H1 (cell line): ENCODE measurements at regions not wholly inside any gene's neighbourhood (a gene's known extent, or its start where the extent isn't known, plus 50 kb on each side); places are given as distances from the start of the nearest gene placed in this dataset.

Experiments
- CTCF ChIA-PET: fragments of 300-600 bp; sonication (Branson Sonifier 250); formaldehyde crosslinking; loops from one replicate; lab custom pipeline; 2021; ENCODE audit not compliant: partially characterized antibody; lab: Charles Lee
- POLR2A ChIA-PET: fragments of 300-600 bp; sonication (Branson Sonifier 250); formaldehyde crosslinking; loops from one replicate; lab custom pipeline; 2021; ENCODE audit warnings: inconsistent platforms; ENCODE audit not compliant: partially characterized antibody; lab: Charles Lee
- DNase-seq, 2 experiments: peaks; one replicate each; pipeline versions ENCODE4 v3.0.0 to v3.0.0-alpha.2; 2010 to 2022; ENCODE audit warnings: low spot score in 2 of 2, low read depth in 1 of 2, mixed read lengths in 1 of 2
- FAIRE-seq: peaks from 2 replicates; lab custom pipeline; 2011; peaks lifted over from hg19 to GRCh38; lab: Jason Lieb, UNC
- H2AFZ ChIP-seq: 2 replicates; pipeline ENCODE4 v1.8.1; 2012; ENCODE audit warnings: low read length, inconsistent platforms
- H2AK5ac ChIP-seq: 2 replicates; pipeline ENCODE4 v1.6.1; 2013; ENCODE audit warnings: low read depth, low read length
- H2BK120ac ChIP-seq: replicated peaks from 2 replicates; pipeline ENCODE3; 2013; ENCODE audit warnings: low read depth, low read length, inconsistent platforms
- H2BK12ac ChIP-seq: 2 replicates; pipeline ENCODE4 v1.6.1; 2013; ENCODE audit warnings: low read depth, low read length
- H2BK15ac ChIP-seq: 2 replicates; pipeline ENCODE4 v1.6.1; 2013; ENCODE audit warnings: low read length
- H2BK20ac ChIP-seq: 2 replicates; pipeline ENCODE4 v1.6.1; 2013; ENCODE audit warnings: low read length
- H2BK5ac ChIP-seq: 2 replicates; pipeline ENCODE4 v1.6.1; 2013; ENCODE audit warnings: low read depth, low read length
- H3K14ac ChIP-seq: 2 replicates; pipeline ENCODE4 v1.6.1; 2013; ENCODE audit warnings: inconsistent platforms; ENCODE audit not compliant: insufficient read length
- H3K18ac ChIP-seq: 2 replicates; pipeline ENCODE4 v1.6.1; 2013; ENCODE audit warnings: low read length; ENCODE audit errors: extremely low read depth
- H3K23ac ChIP-seq: 2 replicates; pipeline ENCODE4 v1.6.1; 2013; ENCODE audit warnings: inconsistent platforms; ENCODE audit not compliant: insufficient read length
- H3K23me2 ChIP-seq: 2 replicates; pipeline ENCODE4 v1.6.1; 2013; ENCODE audit warnings: low read depth, low read length
- H3K27ac ChIP-seq: 2 replicates; pipeline ENCODE4 v1.6.1; 2011; ENCODE audit warnings: low read depth, low read length, inconsistent platforms
- H3K27me3 ChIP-seq, 4 experiments: replicated peaks in 1 of 4; 1 replicate in 1 of 4; 2 replicates in 3 of 4; pipeline versions ENCODE4 v1.6.1 to v1.8.1; 2011 to 2013; ENCODE audit warnings: low read length in 3 of 4, mild to moderate bottlenecking in 3 of 4, inconsistent platforms in 2 of 4, mixed read lengths in 2 of 4, moderate library complexity in 1 of 4; ENCODE audit not compliant: control insufficient read depth in 3 of 4, insufficient read depth in 3 of 4; ENCODE audit errors: extremely low read depth in 1 of 4
- H3K36me3 ChIP-seq, 4 experiments: 2 replicates each; pipeline versions ENCODE4 v1.6.1 to v1.8.1; 2011 to 2013; ENCODE audit warnings: mild to moderate bottlenecking in 4 of 4, low read length in 3 of 4, moderate library complexity in 2 of 4, control low read depth in 1 of 4, inconsistent platforms in 1 of 4; ENCODE audit not compliant: insufficient read depth in 4 of 4, control insufficient read depth in 2 of 4
- H3K4ac ChIP-seq: replicated peaks from 2 replicates; pipeline ENCODE3; 2013; ENCODE audit warnings: low read length, low read depth, mixed read lengths, inconsistent platforms; ENCODE audit not compliant: insufficient read length
- H3K4me1 ChIP-seq, 4 experiments: replicated peaks in 1 of 4; 1 replicate in 1 of 4; 2 replicates in 3 of 4; pipeline versions ENCODE4 v1.6.1 to v1.8.1; 2011 to 2013; ENCODE audit warnings: low read length in 3 of 4, inconsistent platforms in 2 of 4, mixed read lengths in 1 of 4; ENCODE audit not compliant: insufficient read depth in 4 of 4, control insufficient read depth in 3 of 4
- H3K4me2 ChIP-seq, 2 experiments: 2 replicates each; pipeline versions ENCODE4 v1.6.1 to v1.8.1; 2011 to 2013; ENCODE audit warnings: low read depth in 2 of 2, low read length in 2 of 2, control low read depth in 1 of 2, inconsistent platforms in 1 of 2, mild to moderate bottlenecking in 1 of 2; ENCODE audit not compliant: insufficient read depth in 1 of 2
- H3K4me3 ChIP-seq, 4 experiments: fragments of 200-600, 300-600 bp in 1 of 4; sonication (generic), shearing (Covaris generic), sonication (Bioruptor Twin) in 1 of 4; 2 replicates each; pipeline versions ENCODE4 v1.5.1 to v1.8.1; 2011 to 2016; ENCODE audit warnings: low read length in 4 of 4, low read depth in 3 of 4, control low read depth in 2 of 4, inconsistent platforms in 2 of 4, mild to moderate bottlenecking in 2 of 4, mixed read lengths in 1 of 4, moderate library complexity in 1 of 4; ENCODE audit not compliant: insufficient read depth in 2 of 4; ENCODE audit errors: extremely low read depth in 1 of 4
- H3K56ac ChIP-seq: replicated peaks from 2 replicates; pipeline ENCODE3; 2013; ENCODE audit warnings: low read depth, mild to moderate bottlenecking, mixed read lengths, low read length, inconsistent platforms; ENCODE audit not compliant: insufficient read length
- H3K79me1 ChIP-seq: 2 replicates; pipeline ENCODE4 v1.6.1; 2013; ENCODE audit warnings: low read depth, low read length, control low read depth
- H3K79me2 ChIP-seq, 2 experiments: 2 replicates each; pipeline versions ENCODE4 v1.6.1 to v1.8.1; 2012 to 2013; ENCODE audit warnings: low read length in 2 of 2, mild to moderate bottlenecking in 2 of 2, inconsistent platforms in 1 of 2; ENCODE audit not compliant: insufficient read depth in 2 of 2, control insufficient read depth in 1 of 2
- H3K9ac ChIP-seq, 4 experiments: replicated peaks in 1 of 4; 1 replicate in 1 of 4; 2 replicates in 3 of 4; pipeline versions ENCODE4 v1.6.1 to v1.8.1; 2011 to 2013; ENCODE audit warnings: low read depth in 3 of 4, low read length in 3 of 4, control low read depth in 2 of 4, mild to moderate bottlenecking in 2 of 4, moderate library complexity in 2 of 4, inconsistent platforms in 1 of 4; ENCODE audit errors: extremely low read depth in 1 of 4
- H3K9me3 ChIP-seq, 2 experiments: 2 replicates each; pipeline versions ENCODE4 v1.6.1 to v1.8.1; 2012 to 2013; ENCODE audit warnings: mild to moderate bottlenecking in 2 of 2, moderate library complexity in 2 of 2, control low read depth in 1 of 2, inconsistent platforms in 1 of 2, low read depth in 1 of 2, low read length in 1 of 2, mixed read lengths in 1 of 2; ENCODE audit not compliant: insufficient read depth in 2 of 2
- H4K20me1 ChIP-seq, 2 experiments: replicated peaks in 1 of 2; 2 replicates each; pipeline versions ENCODE3 to v1.8.1; 2011 to 2013; ENCODE audit warnings: inconsistent platforms in 2 of 2, low read length in 2 of 2, mild to moderate bottlenecking in 1 of 2; ENCODE audit not compliant: insufficient read depth in 2 of 2, control insufficient read depth in 1 of 2
- H4K5ac ChIP-seq: 2 replicates; pipeline ENCODE4 v1.6.1; 2013; ENCODE audit warnings: low read length, low read depth, mixed read lengths, inconsistent platforms; ENCODE audit not compliant: insufficient read length
- H4K8ac ChIP-seq: 2 replicates; pipeline ENCODE4 v1.8.0; 2013; ENCODE audit warnings: mild to moderate bottlenecking, moderate library complexity, low read length, inconsistent platforms; ENCODE audit not compliant: insufficient read depth; ENCODE audit errors: extremely low read depth
- H4K91ac ChIP-seq: replicated peaks from 2 replicates; pipeline ENCODE3; 2013; ENCODE audit warnings: low read length, mixed read lengths, inconsistent platforms; ENCODE audit not compliant: insufficient read length
- ATF2 ChIP-seq: IDR thresholded peaks from 2 replicates; pipeline ENCODE4 v1.6.1; 2012; ENCODE audit warnings: low read length, inconsistent platforms
- CBX5 ChIP-seq: fragments of 300-800, 300-1000 bp; sonication (generic); IDR thresholded peaks from 2 replicates; pipeline ENCODE4 v1.7.1; 2016; ENCODE audit warnings: antibody characterized with exemption, low read length, low read depth
- CEBPB ChIP-seq: IDR thresholded peaks from 2 replicates; pipeline ENCODE4 v1.6.1; 2012; ENCODE audit warnings: low read depth, low read length
- CHD1 ChIP-seq: IDR thresholded peaks from 2 replicates; pipeline ENCODE4 v1.6.1; 2012; ENCODE audit warnings: low read depth, low read length, improper control_type of control experiment
- EZH2 ChIP-seq: fragments of 200-600 bp; sonication (generic); IDR thresholded peaks from 2 replicates; pipeline ENCODE4 v1.7.1; 2012; ENCODE audit warnings: low read depth, mild to moderate bottlenecking, moderate library complexity, low read length, inconsistent platforms; ENCODE audit not compliant: severe bottlenecking
- FOSL1 ChIP-seq: IDR thresholded peaks from 2 replicates; pipeline ENCODE4 v1.6.1; 2011; ENCODE audit warnings: mild to moderate bottlenecking, low read depth, low read length, moderate library complexity; ENCODE audit not compliant: insufficient read depth
- GTF2F1 ChIP-seq: IDR thresholded peaks from 2 replicates; pipeline ENCODE4 v1.6.1; 2012; ENCODE audit warnings: low read depth, low read length, improper control_type of control experiment, borderline replicate concordance
- KDM4A ChIP-seq: IDR thresholded peaks from one replicate; pipeline ENCODE4 v1.7.1; 2012; ENCODE audit warnings: low read depth, mild to moderate bottlenecking, moderate library complexity, low read length, inconsistent platforms; ENCODE audit not compliant: severe bottlenecking
- POLR2A ChIP-seq, 2 experiments: IDR thresholded peaks; 1 replicate in 1 of 2; 2 replicates in 1 of 2; pipeline ENCODE4 v1.6.1; 2011; ENCODE audit warnings: low read depth in 2 of 2, low read length in 2 of 2, mild to moderate bottlenecking in 2 of 2; ENCODE audit errors: control extremely low read depth in 1 of 2
- SRF ChIP-seq: IDR thresholded peaks from 2 replicates; pipeline ENCODE4 v1.6.1; 2011; ENCODE audit warnings: mild to moderate bottlenecking, low read depth, low read length, moderate library complexity
- SUZ12 ChIP-seq: fragments of 200-600 bp; sonication (generic); IDR thresholded peaks from 2 replicates; pipeline ENCODE4 v1.6.1; 2012; ENCODE audit warnings: mild to moderate bottlenecking, inconsistent platforms, low read length, moderate library complexity, mixed read lengths
- TBP ChIP-seq: IDR thresholded peaks from 2 replicates; pipeline ENCODE4 v1.6.1; 2011; ENCODE audit warnings: low read depth, low read length, improper control_type of control experiment
- WGBS, 2 experiments: shearing (Covaris generic) in 1 of 2; methylation state at CpG; one replicate each; pipeline versions ENCODE4 v1.1.6 to v1.1.7; 2013 to 2015; ENCODE audit warnings: low lambda C conversion rate in 2 of 2, mixed read lengths in 2 of 2, inconsistent platforms in 1 of 2, low coverage in 1 of 2, missing lambda C conversion rate in 1 of 2; ENCODE audit not compliant: insufficient replicate concordance in 2 of 2, insufficient coverage in 1 of 2, insufficient read length in 1 of 2; ENCODE audit errors: extremely low coverage in 1 of 2, missing lambda C conversion rate in 1 of 2; 5-methylcytosine and 5-hydroxymethylcytosine counted together
- TF ChIP-seq, protein P1 (sequence below): IDR thresholded peaks from 2 replicates; pipeline ENCODE4 v1.6.1; 2011; ENCODE audit warnings: low read depth, mild to moderate bottlenecking, low read length; ENCODE audit not compliant: insufficient read depth

DNA sequence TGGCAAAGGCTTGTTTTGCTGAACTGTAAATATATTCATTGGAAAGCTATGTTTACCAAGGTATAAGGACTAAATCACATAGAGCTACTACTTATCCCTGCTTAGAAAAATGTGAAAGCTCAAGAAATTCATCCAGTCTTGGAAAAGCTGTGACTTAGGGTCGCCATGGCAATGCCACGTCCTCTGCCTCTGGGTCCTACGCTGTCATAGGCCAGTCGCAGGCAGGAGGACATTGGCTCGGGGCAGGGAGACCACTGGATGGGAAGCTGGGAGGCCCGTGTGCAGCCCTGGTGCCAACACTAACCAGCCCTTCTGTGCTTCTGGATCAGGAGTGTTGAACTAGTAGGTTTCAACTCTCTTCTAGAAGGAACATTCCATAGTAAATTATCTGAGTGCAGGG is 67.3 kb upstream of the PDZD8 start:
- CTCF ChIA-PET: interaction anchor here (0.6 to 10.0 kb wide), 42 partner anchors 10 to 300 kb away, joined by 3 to 132 read pairs (median 4); no protein-coding TSS in a partner anchor
- Histone ChIP-seq H3K9ac (no peak overlapping the region), H3K23ac (no peak overlapping the region), H3K79me1 (no peaks in the 10 kb centered on the region), H2BK5ac (no peak overlapping the region), H3K56ac (no peak overlapping the region), H2BK15ac (no peak overlapping the region), H3K4me3 (no peak overlapping the region), H2BK20ac (0 out of 2 replicates have a peak overlapping the region, but pooled peaks have one; percentile 48), H2AK5ac (no peak overlapping the region), H3K18ac (no peak overlapping the region), H4K91ac (no peak overlapping the region), H3K23me2 (no peaks in the 10 kb centered on the region), H3K14ac (no peak overlapping the region), H4K5ac (no peak overlapping the region), H3K4ac (no peak overlapping the region), H3K4me2 (no peak overlapping the region), H4K8ac (no peak overlapping the region), H3K79me2 (no peaks in the 10 kb centered on the region), H4K20me1 (no peaks in the 10 kb centered on the region), H2BK12ac (no peak overlapping the region), H3K27me3 (no peaks in the 10 kb centered on the region), H2BK120ac (no peak overlapping the region), H2AFZ (no peak overlapping the region), H3K9me3 (peaks cover 19 to 24% of the 10 kb centered on the region in 2 experiments), H3K36me3 (no peaks in the 10 kb centered on the region; a peak in 1 of 8 replicates), H3K4me1 (no peaks in the 10 kb centered on the region; a peak in 1 of 7 replicates), H3K27ac (no peak overlapping the region)
- DNase-seq (no peak), FAIRE-seq (no peak)
- WGBS, 2 experiments: 76% methylated on average over 6 of the region's 6 CpGs; no CpG with 5 or more reads in 1 of the 2 experiments
- POLR2A ChIA-PET: no interaction called here
- TF ChIP-seq KDM4A: no peak
- TF ChIP-seq CHD1: no peak
- TF ChIP-seq CBX5: no peak
- no peak for TF ChIP-seq POLR2A (IDR thresholded peaks at IDR 0.05; ENCODE audit: control extremely low read depth in 1 of 2, low read depth in 2 of 2, low read length in 2 of 2)
- TF ChIP-seq SRF: no peak
- TF ChIP-seq EZH2: no peak
- TF ChIP-seq CEBPB: no peak
- TF ChIP-seq FOSL1: no peak
- no peak for TF ChIP-seq SUZ12
- TF ChIP-seq, protein P1, sequence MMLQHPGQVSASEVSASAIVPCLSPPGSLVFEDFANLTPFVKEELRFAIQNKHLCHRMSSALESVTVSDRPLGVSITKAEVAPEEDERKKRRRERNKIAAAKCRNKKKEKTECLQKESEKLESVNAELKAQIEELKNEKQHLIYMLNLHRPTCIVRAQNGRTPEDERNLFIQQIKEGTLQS: no peak
- TF ChIP-seq GTF2F1: no peak
- TF ChIP-seq TBP: no peak
- no peak for TF ChIP-seq ATF2
